ENCODE measurements at regions not wholly inside any gene's neighbourhood (a gene's known extent, or its start where the extent isn't known, plus 50 kb on each side); places are given as distances from the start of the nearest gene placed in this dataset.

DNA sequence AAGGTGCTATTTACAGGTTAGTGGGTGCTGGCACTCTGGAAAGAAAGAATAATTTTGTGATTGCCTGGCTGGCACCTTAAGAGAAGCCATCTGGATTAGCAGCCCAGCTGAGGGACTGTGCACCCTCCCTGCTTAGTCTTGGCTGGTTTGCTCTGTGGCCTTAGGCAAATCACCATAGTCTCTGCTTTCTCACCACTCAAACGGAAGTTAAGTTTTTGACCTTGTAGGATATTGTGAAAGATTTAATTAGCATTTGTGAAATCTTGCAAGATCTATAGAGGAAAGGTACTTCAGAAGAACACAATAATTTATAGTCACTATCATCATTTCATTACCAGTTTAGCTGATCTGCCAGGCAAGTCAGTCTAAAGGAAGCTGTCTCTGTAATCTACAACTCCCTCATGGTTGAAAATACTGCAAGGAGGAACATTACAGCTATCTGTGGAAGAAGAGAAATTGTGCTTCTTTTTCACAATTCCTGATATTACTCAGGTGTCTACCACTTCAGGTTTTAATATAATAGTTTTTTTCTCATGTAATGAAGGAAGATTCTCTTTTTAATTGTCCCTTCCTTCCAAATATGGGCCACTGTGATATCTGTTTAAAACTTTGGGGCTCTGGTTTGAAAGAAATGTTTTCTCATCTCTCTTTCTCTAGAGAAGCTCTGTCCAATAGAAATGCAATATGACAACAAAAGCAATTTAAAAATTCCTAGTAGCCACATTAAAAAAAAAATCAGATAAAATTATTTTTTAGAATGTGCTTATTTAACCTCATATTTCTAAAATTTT, 219.6 kb downstream of the PTEN start:
- DNase-seq (ENCODE audit: low spot score), result no peak

- no peak for DNase-seq (ENCODE audit: low spot score)
These were observed 220.2 kb downstream of the PTEN start for GRCh38 chr10:88083597-88083989.

DNA sequence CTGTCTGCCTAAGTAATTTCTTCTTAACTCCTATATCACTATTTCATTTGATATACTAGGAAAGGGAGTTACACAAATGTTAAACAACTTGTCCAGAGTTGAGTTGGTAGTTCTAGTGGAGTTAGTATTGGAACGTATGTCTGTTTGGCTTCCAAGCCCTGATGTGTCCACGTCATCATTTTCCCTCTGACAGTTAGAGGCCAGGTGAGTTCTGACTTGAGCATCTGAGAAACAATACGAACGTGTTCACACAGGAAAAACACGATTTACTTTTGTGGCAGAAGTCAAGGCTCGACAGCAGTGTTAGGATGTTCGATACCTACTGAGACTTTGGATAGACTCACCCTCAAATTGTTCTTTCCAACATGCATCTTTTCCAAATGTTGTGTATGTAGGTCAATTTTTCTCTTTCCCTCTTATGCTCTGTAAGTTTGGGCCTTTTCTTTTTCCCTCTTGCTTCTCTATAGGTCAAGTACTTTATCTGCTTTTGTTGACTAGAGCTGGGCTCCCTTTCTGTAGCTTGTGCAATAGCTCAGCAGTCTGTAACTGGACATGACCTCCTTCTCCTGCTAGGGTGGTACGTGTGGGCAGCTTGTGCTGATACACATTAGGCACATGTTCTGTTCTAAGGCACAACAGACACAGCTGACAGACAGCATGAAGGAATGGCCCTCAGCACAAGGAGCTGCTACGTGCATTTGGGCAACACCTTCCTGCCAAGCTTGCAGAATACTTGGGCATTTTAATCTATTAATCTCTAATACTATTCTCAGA, 222.9 kb downstream of the PTEN start:
- DNase-seq (ENCODE audit: low spot score), result no peak

DNA sequence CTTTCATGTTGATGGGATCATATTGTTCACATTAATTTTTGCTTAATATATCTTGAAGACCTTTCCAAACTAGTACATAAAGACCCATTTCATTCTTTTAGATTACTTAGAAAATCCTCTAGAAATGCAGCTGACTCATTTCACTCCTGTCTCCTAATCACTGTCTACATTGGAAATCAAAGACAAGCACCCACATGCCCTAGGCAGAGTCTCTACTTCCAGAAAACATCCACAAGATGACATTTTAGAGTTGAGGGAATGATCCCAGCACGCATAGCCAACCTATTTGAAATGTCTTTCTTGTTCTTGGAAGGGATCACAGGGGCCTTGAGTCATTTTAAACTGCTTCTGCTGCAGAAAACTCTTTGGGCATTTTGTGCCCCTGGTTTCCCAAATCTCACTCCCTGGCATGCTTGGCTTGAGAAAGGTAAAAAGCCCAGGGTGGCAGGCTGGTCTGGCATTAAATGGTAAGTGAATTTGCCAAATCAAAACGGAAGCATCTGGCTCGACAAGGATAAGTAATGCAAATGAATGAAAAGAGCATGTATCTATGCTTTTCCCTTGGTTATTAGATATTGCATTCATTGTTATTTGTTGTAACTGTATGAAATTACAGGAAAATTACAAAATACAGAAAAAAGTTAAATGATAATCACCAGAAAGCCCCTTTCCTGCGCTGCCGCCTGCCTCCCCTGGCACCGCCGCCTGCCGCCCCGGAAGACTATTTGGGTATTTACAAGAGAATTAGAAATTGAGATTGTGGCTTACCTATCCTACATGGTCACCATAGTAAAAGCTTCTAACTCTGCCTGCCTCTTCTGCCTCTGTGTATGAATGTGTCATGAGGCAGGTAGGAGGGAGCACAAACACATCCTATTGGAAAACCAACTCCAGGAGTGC, 225.3 kb downstream of the PTEN start:
- DNase-seq (ENCODE audit: low spot score), result no peak

DNA sequence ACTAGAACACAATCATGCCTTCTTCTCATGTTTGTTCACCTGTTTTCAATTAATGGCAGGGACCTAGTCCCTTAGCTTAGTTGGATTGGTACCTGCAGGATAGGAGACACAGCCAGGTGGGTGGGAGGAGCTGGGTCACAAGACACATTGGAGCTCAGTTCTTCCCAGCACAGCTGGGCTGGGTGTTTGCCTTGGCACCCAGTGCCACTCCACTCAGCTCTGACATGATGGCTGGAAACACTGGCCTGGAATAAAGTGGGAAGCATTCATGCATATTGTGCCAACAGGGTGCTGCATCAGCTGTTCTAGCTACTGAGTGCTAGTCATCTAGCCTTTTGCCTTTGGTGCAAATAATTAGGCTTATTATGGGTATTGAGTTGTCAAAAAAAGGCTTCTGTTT, 226.1 kb downstream of the PTEN start:
- DNase-seq (ENCODE audit: low spot score), result no peak

DNA sequence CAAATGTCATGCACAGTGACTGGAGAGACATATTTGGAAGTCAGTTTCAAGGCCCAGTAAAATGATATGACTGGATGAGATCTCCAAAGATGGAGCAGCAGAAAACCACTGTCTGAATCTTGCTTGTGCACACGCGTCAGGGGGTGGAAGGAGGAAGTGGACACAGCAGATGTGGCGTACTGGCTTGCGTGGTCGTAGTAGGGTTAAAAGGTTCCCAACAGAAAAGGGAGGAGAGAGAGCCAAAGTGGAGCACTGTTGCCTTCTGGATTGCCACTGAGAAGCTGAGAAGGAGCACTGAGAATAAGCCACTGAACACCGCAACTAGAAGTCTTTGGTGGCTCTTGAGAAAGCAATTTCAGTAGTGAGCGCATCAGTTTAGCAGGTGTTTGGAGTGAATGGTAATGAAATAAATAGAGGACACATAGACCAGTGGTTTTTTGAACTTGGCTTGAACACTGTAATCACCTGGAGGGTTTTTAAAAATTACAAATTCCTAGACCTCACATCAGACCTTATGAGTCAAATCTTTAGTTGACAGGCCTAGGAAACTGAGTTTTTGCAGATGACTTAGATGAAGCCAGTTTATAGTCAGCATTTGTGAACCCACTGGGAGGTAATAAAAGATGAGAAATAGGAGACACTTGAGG, 227.3 kb downstream of the PTEN start:
- no peak for DNase-seq (ENCODE audit: low spot score)

DNA sequence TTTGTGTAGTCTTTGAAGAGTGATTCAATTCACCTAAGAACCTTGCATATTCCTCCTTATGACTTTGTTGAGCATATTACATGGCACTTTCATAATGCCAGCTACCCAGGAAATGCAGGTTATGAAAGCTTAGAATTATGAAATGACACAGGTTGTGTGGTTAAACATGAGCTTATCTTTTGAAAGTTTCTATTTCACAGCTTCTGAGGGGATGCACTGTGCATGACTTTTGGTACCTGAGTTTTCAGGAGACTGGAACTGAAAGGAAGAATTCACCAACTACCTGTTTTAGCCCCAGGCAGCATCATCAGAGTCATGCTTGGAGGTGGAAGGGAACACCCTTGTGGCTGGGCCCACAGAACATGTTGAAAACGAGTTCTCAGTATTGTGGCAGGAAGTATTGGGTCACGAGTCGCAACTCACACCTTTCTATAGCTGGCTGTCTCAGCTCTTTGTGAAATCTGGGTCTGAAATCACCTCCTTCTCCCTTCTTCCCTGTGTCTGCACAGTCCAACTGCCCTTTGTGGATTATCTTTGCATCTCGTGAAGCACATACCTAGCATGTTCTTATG, 228.2 kb downstream of the PTEN start:
- no peak for DNase-seq (ENCODE audit: low spot score)

- no peak for DNase-seq (ENCODE audit: low spot score)
These were observed 228.8 kb downstream of the PTEN start for GRCh38 chr10:88092265-88092664.

DNA sequence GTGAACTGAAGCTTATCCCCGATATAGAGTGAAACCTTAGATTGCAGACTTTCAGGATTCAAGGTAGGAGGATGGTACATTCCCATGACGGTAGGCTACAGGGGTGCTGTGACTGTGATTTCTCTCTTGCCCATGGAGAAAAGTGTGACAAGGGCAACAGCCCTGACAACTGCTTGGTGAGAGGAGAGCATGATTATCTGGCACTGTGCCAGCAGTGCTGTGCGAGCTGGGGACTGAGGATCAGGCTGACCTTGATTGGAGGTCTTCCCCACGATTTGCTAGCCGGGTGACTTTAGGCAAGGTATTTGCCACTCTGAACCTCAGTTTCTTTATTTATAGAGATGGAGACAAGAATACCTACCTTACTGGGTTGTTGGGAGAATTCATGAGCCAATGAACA, 229.5 kb downstream of the PTEN start:
- no peak for DNase-seq (ENCODE audit: low spot score)

GRCh38 chr10:88094795-88095194, 231.4 kb downstream of the PTEN start:
- DNase-seq (ENCODE audit: low spot score), result no peak

DNA sequence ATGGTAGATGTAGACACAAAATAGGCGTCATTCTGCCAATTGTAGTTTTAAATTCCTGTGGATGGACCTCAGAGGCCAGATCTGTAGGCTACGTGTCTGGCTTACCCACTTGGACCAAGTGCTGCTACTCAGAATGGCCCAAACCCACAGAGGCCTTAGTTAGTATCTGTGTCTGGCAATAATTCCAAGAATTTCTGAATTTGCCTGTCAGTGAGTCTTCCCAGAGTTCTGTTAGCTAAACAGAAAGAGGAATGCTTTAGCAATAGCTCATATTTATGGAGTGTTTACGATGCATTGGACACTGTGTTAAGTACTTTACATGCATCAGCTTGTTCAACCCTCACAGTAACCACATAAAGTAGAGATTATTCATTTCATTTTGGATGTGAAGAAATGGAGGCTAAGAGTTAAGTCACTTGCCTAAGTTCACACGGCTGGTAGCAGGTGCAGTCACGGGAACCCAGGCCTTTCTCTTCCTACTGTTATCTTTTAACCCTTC, 231.8 kb downstream of the PTEN start:
- no peak for DNase-seq (ENCODE audit: low spot score)

DNA sequence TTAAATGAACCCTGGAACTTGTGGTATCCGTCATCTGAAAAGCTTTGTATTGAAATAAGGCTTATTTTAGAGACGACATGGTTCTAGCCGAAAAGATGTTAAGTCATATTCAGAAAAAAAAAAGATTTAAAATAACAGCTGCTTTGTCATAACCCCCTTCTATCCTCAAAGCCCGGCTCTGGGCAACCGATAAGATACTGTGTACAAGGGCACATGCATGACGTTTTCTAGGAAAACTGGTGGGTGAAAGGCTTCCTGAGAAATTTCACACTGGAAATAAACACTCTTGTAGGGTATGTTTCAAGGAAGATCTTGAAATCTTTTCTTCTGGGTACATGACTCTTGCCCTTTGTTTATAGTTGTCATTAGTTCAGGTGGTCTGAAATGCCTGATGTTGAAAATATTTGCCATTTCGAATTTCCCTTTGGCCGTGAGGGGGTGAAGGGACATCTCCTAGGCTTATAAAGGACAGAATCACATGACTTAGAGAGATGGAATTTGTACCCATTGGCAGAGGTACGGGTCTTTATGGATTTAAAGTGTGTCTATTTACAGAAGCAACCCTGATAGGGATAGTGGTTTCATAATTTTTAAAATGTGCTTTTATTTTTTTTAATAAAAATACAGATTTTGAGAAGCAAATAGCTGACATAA, 232.5 kb downstream of the PTEN start:
- no peak for DNase-seq (ENCODE audit: low spot score)

DNA sequence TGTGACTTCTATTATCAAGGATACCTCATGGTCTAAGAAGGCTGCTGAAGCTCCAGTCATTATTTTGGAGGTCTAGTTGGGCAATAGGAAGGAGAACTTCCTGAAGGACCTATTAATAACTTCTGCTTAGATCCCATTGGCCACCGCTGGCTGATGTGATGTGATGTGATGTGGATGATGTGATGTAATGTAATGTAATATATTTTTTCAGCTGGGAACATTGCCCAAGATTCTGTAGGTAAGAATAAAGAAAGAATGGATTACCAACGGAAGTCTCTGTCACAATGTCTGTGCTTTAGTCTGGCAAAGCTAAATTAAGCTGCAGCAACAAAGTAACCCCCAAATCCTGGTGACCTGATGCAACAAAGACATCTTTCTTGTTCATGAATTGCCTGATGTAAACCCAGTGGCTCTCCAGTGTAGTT, 233.7 kb downstream of the PTEN start:
- DNase-seq (ENCODE audit: low spot score), result no peak

GRCh38 chr10:88097536-88097935, 234.1 kb downstream of the PTEN start:
- DNase-seq (ENCODE audit: low spot score), result no peak

GRCh38 chr10:88100281-88100680, 236.9 kb downstream of the PTEN start:
- no peak for DNase-seq (ENCODE audit: low spot score)

DNA sequence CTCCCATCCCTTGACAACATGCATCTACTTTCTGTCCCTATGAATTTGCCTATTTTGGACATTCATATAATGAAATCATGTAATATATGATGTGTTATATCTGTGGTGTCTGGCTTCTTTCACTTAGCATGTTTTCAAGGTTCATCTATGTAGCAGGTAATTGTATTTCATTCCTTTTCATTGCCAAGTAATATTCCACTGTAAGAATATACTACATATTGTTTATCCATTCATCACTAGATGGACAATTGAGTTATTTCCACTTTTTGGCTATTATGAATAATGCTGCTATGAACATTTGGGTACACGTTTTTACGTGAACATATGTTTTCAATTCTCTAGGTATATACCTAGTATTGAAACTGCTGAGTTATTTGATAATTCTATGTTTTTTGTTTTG, 238.2 kb downstream of the PTEN start:
- DNase-seq (ENCODE audit: low spot score), result no peak

DNA sequence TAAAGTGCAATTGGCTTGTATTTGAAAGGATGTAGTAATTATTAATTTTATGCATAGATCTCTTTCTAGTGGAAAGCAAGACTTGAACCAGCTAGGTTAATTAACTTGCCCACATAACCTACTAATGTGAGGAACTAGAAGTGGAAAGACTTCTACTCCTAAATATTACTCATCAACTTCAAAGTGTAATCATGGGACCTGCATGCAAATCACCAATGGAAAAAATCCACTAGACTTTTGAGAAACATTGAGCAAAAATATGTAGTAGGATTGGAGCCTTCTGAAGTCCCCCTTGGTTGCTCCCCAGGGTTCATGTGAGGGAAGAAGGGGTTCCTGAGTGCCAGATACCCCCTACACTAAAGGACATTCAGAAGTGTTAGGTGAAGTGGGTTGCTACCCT, 240.2 kb downstream of the PTEN start:
- DNase-seq (ENCODE audit: low spot score), result no peak

DNA sequence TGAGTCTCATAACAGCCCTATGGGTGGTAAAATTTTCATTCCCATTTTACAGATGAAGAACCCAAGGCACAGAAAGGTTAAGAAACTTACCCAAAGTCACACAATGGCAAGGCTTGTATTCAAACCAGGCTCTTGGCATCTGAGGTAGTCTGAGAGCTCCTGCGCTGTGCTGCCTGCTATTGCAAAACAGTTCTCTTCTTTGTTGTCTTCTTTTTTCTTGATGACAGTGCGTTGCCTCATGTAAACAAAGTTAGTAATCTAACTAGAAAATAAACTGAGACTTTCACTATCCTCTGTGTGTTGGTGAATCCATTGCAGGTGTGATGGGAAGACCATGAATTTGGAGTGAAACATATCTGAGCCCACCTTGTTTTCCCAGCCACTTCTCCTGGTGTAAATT, 240.8 kb downstream of the PTEN start:
- no peak for DNase-seq (ENCODE audit: low spot score)

DNA sequence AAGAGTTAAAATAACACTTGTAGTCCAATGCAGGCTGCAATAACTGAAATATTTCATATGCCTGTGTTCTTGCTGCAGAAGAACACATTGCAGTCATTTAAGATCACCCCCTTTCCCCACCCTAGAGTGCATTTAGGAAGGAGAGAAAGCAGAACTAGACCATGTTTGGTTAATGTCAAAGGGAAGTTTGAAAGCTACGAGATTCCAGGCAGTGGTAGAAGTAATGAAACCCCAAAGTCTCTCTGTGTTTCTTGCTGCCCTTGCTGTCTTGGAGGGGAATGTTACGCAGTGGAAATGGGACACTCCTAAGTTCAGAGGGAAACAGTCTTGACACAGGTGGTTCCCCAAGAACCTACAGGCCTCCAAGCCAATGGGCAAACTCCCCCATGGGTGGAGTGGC, 242.9 kb downstream of the PTEN start:
- DNase-seq (ENCODE audit: low spot score), result no peak

DNA sequence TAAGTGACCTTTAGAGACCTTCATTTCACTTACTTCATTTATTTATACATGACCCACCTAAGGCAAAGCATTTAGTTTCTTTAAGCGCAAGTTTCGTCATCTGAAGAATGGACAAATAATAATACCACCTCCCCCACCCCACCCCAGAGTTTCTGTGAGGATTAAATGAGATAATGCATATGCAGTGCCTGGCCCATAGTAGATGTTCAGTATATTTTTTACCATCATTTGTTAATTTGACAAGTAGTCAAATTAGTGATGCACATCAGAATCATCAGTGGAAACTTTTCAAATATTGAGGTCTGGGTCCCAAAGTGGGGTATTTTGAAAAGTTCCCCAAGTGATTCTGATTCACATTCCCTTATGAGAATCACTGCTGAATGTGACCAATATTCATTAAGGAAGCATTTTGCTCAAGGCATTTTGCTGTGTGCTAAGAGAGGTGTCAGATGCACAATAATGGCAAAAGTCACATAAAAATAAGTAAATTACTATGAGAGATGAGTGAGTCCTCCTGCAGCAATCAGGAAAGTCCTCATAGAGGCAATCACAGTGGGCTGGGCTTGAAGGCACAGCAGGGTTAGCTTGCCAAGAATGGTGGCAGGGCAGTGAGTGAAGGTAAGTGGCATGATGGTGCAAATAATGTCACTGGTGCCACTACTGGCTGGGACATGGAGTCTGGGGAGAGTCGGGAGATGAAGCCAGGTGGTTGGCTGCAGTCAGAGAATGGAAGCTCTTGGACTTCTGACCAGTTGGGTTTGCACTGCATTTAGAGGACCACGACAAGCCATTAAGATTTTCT, 244.1 kb downstream of the PTEN start:
- no peak for DNase-seq (ENCODE audit: low spot score)
